HG03469 (cell line): ENCODE measurements at regions not wholly inside any gene's neighbourhood (a gene's known extent, or its start where the extent isn't known, plus 50 kb on each side); places are given as distances from the start of the nearest gene placed in this dataset.

Experiments
- ATAC-seq: cut with Tn5 transposase; IDR thresholded peaks from one replicate; pipeline ENCODE4 v1.9.1; 2021; ENCODE audit warnings: mild to moderate bottlenecking, moderate library complexity, moderate number of reproducible peaks; ENCODE audit not compliant: unreplicated experiment

DNA sequence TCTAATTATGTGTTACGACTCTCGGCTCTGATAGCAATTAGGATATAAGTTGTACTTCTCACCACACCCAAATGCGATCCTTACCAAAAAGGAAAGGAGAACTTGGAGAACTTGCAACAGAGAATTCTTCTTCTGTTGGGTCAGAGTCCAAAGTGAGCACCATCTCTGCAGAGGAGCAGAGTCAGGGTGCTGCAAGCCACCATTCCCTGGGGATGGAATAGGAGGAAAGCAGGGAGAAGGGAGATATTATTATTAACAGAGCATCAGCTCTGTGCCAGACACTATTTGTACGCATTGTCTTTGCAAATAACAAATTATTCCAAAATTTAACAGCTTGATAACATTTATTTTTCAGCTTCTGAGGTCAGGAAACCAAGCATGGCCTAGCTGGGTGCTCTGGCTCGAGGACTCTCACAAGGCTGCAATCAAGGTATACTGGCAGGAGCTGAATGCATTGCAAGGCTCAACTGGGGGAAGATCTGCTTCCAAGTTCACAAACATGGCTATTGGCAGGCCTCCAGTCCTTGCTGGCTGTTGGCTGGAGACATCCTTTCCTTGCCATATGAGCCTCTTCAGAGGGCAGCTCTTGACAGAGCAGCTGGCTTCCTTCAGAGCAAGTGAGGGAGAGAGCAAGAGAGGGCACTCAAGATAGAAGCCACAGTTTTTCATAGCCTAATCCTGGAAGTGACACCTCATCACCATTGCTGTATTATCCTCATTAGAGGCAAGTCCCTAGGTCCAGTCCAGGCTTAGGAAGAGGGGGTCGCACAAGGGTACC, 296.2 kb upstream of the CDH5 start:
- ATAC-seq = no peak

DNA sequence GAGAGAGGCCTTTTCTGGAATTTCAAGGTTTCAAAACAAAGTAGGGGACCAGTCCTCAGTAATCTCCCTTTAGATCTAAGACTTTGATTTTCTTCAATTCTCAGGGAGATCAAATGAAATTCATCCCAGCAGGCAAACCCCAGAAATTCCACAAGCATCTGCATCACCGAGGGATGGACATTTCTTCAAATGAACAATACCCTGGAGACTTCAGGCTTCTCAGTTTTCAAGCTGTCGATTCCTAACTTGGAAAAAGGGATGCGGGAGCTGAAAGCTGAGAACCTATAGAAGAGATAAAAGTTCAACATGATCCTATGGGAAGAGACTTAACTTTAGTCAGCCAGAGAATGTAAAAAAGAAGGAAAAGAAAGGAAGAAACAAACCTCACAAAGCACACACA, 296.9 kb upstream of the CDH5 start:
- no peak for ATAC-seq

DNA sequence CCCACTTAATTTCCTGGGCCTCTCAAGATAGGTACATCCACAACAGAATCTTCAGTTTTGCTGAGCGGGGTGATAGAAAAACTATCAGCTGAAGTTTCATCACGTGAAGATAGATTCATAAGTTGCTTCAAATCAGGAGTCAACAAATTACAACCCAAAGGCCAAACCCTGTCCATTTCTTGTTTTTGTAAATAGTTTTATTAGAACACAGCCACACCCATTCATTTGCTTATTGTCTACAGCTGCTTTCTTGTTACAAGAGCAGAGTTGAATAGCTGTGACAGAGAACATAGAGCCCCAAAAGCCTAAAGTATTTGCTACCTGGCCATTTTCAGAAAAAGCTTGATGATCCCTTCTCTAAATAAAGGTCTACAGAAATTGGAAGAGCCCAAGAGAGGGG, 300.1 kb upstream of the CDH5 start:
- no peak for ATAC-seq

DNA sequence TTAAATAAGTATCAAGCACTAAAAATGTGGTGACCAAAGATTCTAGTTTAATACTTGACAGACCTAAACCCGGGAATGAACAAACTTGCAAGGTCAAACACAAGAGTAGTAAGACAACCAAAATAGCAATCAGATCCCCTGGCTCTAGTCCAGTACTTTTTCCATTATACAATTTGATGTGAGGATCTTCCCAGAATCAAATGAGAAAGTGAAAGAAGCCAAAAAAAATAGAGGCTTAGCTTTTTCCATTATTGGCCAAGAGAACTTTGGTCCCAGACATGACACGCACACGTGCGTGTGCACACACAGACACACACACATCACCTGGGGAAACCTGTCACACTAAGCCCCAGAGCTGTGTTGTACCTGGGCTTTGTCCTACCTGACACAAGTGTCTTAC, 300.6 kb upstream of the CDH5 start:
- no peak for ATAC-seq

DNA sequence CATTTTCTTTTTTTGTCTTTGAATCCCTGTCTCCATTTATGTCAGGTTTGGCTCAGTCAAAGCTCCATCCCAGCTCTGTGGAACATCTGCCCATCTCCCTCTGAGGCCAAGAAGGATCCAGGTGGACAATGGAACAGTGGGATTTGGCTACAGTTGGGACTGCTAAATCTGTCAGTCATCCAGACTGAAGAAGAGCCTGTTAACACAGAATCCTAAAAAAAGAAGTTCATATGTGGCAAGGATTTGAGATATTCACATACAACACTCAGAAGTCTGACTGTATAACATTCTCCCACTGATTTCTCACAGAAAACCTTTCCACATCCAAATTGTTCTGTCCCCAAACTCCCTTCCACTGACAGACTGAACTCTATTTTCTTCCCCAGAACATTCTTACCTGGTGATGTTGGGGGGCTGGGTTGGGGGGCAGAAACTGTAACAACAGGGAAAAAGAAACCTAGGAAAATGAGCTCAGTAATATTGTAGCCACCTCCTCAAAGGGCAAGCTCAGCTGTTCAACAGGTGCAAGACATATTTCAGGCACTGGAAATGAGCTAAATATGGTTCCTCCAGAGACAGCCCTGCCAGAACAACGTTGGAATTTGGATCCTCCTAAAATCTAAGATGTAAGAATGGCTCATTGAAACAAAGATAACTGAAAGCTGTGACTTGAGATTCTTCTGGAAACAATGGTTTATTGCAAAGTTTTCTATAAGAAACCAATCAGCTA, 301.5 kb upstream of the CDH5 start:
- no peak for ATAC-seq

DNA sequence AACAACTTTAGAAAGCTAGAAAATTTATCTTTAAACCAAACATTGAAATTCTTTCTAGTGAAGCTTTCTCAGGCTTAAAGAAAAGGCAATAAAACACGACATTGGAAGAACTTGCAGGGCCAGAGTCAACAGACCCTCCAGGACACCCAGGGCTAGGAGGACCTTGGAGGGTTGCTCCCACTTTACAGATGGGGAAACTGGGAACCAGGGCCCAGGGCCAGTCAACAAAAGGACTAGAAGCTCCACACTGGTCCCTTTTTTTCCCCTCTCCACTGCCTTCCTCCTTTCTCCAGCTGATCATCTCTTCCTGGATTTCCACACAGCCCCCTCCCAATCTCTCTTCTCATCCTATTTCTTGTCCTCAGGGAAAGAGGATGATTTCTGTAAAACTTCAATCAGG, 307.7 kb upstream of the CDH5 start:
- ATAC-seq = no peak

DNA sequence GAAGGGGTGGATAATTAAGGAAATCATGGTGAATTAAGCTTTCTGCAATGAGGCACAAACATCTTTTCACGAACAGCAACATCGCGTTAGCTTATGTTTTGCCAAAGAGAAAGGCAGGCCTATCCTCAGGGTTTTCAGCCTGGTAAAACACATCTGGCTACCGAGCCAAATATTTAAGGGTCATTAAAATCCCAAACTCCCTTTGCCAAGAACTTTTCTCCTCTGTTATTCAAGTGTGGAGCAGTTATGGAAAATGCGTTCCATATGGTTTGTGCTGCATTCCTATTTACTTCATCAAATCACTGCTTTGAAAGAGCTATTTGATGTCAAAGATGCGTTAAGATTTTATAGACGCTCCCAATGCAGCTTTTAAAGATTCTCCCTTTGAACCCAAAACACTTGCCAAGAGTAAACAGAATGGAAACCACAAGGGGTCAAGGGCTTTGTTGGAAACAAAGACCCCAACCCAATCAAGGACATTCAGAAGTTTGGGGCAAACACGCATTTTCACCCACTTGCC, 308.3 kb upstream of the CDH5 start:
- no peak for ATAC-seq

DNA sequence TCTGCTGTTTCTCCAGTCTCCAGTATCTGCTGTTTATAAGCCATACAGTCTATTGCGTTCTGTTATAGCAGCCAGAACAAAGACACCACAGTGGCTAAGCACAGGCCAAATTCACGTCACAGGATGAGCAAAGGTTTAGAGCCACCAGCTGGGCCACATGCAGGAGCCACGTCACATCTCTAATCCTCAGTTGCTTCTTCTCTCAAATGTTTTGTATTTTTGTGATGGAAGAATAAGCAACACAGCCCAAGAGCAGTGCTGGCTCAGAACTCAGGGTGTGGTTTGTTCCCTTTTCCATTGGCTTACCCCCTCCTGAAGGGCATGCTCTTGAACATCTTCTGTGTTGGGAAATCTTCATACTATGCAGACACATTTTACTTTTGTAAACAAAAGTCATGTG, 309.4 kb upstream of the CDH5 start:
- no peak for ATAC-seq

DNA sequence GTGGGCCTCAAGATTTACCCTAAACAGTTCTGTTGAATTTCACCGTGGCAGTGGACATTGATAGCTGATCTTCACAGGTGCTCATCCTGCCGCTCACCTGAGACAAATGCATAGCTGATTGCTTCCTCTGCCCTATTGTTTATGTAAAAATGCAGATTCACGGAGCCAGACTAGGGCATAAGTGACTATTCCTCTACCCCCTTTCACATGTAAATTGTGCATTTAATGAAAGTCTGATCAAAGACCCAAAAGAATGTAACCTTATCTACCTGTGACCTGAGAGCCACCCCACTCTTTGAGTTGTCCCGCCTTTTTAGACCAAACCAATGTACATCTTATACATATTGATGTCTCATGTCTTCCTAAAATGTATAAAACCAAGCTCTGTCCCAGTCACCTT, 312.4 kb upstream of the CDH5 start:
- no peak for ATAC-seq

DNA sequence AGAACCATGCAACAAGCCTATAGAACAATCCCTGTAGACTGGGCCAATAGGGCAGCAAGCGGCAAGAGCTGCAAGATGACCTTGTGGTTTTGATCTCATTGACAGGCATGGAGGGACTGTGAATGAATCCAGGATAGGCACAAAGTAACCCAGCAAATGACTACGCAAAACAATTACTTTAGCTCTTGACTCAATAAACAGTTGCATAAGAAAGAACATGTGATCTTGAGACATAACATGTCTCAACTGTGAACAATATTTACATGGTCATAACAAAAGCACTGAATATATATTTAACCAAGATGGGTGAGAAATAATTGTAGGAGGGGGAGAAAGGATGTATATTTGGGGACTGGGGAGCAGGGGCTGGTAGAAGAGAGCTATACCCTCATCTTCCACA, 313.7 kb upstream of the CDH5 start:
- no peak for ATAC-seq

DNA sequence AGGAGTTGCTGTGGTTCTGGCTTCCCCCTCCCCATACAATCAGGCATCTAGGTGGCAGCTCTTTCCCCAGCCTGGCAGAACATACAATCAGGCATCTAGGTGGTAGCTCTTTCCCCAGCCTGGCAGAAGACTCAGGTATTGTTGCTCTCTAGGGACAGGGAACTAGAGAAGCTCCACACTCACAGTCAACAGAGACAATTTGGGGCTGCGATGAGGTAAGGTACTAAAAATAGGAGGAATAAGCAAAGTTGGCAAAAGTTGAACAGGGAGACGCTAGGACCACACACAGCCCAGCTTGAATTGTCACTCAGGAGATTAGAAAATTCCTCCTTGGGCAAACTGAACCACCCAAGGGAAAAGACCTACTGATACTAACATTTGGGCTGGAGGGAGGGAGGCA, 315.5 kb upstream of the CDH5 start:
- ATAC-seq = no peak

DNA sequence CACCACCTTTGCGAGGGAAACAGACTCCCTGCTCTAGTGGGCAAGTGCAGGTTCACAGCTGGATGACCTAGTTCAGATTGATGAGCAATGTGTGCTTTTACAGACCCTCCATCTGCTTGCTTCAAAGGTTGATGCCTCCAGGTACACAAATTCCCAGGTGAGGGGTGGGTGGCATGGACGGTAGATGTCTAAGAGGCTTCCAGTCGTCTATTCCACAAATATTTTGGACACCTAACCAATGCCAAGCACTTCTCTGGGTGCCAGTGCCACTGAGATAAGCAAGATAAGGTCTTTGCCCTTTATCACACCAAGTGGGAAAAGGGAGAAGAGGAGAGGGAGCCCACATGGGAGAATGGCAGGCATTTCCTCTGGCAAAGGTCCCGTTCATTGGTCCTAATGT, 316.6 kb upstream of the CDH5 start:
- ATAC-seq = no peak

DNA sequence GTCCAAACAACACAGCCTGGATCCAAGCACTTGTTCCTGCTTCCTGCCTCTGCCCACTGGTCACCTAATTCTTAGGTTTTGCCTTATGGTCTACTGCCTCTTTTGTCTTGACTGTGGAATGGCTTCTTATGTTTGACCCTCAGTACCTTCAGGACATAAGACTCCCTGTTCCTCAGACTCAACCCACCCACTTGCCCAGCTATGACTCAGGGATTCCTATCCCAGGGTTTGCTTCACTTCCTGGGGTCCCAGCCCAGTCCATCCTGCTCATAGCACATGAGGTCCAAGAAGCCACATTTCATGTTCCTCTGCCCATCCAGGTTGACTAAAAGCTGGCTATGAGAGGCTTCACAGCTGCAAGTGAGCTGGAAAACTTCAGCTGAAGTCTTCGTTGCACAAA, 320.9 kb upstream of the CDH5 start:
- ATAC-seq = no peak

DNA sequence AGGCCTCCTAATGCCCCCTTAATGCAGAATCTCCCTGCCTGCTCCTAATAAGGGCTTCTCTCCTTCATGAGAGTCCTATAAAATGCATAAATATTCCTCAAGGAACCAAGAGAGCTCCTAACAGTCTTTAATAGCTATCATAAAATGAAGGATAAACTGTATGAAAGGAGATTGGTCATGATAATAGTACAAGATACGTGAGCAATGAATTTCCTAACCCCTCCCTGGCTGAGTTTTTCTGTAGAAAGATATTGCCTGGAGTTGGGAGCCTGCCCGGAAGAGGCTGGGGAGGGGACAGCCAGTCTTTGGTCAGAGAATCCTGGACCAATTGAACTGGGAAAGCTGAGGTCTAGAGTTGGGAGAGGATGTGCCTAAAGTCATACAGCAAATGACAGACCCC, 321.9 kb upstream of the CDH5 start:
- ATAC-seq = no peak

DNA sequence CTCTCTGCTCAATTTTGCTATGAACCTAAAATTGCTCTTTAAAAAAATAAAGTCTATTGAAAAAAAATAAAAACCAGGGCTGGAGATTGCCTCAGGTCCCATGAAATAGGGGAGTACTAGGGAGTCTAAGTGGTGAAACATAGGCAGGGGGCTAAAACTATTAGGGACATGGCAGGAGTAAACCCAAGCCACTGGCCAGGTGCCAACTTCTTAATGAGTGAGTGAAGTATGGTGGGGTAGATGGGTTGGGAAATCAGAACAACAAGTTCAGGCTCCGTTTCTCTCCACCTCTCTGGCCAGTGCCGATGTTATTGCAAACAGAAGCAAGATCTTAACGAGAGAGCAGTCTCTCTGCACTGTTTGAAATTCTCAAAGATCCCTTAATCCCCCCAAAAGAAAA, 322.4 kb upstream of the CDH5 start:
- no peak for ATAC-seq

DNA sequence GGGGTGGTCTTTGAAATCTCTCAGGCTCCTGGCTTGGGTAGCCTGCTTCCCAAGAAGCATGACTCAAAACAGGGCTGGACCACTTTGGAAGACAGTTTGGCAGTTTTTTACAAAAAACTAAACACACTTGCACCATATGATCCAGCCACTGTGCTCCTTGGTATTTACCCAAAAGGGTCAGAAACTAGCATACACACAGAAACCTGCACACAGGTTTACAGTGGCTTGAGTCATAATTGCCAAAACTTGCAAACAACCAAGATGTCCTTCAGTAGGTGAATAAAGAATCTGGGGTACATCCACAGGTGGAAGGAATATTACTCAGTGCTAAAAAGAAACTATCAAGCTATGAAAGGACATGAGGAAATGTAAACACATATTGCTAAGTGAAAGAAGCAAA, 323.2 kb upstream of the CDH5 start:
- no peak for ATAC-seq

DNA sequence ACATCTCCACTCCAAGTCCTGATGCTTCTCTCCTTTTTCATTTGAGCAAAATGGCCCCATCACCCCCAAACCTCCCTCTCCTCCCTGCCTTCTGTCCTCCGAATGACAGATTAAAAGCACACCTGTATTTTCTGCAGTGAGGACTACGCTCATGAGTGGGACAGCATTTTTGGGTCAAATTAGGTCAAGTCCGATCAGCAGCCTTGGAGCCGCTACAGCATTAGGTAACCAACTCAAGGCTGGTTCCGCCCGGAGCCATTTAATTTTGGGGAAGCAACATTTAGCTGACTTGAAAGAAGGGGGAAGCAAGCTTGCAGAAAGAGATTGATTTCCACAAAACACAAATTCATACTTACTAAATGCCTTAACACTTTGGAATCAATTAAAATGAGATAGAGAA, 324.1 kb upstream of the CDH5 start:
- no peak for ATAC-seq

DNA sequence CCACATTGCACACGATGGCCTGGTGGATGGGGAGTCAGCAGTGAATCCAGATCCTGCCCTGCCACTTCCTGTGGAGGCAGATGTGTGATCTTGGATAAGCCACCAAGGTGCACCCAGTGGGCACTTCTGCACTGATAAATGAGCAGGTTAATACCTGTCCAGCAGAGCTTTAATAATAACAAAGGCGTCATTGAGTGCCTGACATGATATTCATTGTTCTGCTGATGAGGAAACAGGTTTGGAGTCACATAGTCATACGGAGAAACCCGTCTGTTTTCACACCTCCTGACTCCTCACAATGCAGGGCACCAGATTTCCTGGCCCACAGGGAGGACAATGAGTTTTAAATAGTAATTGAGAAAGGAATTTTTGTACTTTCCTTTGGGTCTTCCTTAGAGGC, 324.6 kb upstream of the CDH5 start:
- ATAC-seq = no peak

DNA sequence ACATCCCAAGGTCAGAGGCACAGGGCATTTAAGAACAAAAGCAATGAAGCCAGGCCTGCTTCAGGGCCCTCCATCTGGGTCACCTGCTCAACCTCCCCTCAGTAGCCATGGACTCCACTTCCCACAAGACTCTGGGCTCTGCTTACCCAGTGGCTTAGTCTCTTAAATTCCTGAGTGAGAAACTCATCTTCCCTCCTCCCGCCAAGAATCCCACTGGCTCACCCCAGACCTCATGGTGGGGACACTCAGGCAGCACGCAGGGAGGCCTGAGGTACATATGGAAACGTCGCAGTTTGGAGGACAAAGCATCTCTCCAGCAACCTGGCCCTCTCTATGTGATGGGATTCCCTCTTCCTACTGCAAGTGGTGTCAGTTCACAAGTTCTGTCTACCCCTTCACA, 326.7 kb upstream of the CDH5 start:
- ATAC-seq = no peak

DNA sequence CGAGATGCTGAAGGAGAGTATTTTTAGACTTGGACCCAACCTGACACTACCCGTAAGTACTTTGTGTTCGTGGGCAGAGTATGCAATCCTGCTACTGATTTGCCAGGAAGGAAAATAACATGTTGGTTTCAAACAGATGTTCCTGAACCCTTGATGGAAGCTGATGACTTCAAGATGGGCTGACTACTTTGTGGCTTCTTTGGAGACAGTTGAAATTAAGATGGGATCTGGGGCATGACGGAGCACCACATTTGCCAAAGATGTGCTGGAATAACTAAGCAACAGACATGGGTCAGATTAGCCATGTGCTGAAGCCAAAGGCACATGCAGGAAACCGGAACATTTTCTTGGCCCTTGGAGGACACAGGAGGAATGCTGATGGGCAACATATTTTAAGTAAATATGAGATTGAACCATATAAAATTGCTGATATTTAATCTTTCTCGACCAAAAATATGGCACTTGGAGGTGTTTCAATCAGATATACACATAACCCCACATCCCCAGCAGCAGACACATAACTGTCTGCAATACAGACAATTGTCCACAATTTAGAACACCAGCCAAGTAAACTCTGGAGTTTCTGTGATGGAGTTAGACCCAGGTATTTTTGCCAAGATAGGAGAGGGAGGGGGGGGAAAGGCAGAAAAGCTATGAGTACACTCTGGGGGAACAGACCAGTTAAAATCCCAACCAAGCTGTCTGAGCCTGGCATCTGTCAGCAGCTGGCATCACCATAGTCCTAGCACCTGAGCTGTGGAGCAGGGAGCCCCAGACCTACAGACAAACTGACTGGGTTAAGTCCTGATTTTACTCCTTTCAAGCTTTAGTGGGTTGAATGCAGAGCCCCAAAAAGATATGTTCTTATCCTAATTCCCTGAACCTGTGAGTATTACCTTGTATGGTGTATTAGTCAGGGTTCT, 329.4 kb upstream of the CDH5 start:
- no peak for ATAC-seq

DNA sequence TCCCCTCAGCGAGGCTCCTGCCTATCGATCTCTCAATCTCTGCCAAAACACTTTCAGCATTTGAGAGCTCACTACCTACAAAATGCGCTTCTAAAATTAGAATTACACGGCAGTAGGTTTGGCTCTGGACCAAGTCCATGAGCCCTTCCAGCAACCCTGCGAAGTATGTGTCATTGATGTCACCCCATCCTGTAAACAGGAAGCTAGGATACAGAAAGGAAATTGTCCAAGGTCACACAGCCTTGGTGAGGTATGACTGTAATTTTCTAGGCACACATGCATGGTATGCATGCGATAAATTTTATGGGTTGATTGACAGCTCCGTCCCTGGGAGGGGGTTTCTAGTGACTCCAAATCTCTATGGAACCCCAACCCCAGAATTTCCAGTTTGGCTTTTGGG, 330.3 kb upstream of the CDH5 start:
- no peak for ATAC-seq
